ENCODE measurements at regions not wholly inside any gene's neighbourhood (a gene's known extent, or its start where the extent isn't known, plus 50 kb on each side); places are given as distances from the start of the nearest gene placed in this dataset.

DNA sequence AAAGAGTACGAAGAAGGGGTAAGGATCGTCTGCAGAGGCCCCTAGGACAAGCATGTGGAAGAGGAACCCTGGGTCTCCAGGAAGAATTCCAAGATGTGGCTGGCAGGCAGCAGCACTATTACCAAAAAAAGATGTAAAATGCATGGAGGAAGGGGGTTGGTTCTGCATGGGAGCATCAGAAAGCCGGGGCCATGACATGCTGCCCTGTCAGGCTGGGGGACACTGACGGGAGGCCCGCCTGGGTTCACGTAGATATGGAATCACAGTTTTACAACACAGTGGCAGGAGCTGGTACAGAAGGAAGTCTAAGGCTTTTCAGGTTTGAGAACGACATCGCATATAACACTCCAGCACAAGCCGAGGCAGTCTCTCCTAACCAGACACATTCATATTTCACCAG, 150.0 kb upstream of the GSC start:
- TF ChIP-seq ZNF331 (CRISPR knock-in tag; IDR thresholded peaks at IDR 0.05; ENCODE audit: low read depth) (no peak), ZNF114 (CRISPR knock-in tag; IDR thresholded peaks at IDR 0.05) (no peak), EZH2 (IDR thresholded peaks at IDR 0.05; ENCODE audit: low read depth, unreplicated experiment) (no peak), EZH2phosphoT487 (IDR thresholded peaks at IDR 0.05; ENCODE audit: unreplicated experiment) (no peak), CREB1 (CRISPR knock-in tag; IDR thresholded peaks at IDR 0.05; ENCODE audit: low read depth) (no peak)
- TF ChIP-seq, protein P1, sequence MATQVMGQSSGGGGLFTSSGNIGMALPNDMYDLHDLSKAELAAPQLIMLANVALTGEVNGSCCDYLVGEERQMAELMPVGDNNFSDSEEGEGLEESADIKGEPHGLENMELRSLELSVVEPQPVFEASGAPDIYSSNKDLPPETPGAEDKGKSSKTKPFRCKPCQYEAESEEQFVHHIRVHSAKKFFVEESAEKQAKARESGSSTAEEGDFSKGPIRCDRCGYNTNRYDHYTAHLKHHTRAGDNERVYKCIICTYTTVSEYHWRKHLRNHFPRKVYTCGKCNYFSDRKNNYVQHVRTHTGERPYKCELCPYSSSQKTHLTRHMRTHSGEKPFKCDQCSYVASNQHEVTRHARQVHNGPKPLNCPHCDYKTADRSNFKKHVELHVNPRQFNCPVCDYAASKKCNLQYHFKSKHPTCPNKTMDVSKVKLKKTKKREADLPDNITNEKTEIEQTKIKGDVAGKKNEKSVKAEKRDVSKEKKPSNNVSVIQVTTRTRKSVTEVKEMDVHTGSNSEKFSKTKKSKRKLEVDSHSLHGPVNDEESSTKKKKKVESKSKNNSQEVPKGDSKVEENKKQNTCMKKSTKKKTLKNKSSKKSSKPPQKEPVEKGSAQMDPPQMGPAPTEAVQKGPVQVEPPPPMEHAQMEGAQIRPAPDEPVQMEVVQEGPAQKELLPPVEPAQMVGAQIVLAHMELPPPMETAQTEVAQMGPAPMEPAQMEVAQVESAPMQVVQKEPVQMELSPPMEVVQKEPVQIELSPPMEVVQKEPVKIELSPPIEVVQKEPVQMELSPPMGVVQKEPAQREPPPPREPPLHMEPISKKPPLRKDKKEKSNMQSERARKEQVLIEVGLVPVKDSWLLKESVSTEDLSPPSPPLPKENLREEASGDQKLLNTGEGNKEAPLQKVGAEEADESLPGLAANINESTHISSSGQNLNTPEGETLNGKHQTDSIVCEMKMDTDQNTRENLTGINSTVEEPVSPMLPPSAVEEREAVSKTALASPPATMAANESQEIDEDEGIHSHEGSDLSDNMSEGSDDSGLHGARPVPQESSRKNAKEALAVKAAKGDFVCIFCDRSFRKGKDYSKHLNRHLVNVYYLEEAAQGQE (IDR thresholded peaks at IDR 0.05; ENCODE audit: unreplicated experiment): no peak
- TF ChIP-seq, protein P2, sequence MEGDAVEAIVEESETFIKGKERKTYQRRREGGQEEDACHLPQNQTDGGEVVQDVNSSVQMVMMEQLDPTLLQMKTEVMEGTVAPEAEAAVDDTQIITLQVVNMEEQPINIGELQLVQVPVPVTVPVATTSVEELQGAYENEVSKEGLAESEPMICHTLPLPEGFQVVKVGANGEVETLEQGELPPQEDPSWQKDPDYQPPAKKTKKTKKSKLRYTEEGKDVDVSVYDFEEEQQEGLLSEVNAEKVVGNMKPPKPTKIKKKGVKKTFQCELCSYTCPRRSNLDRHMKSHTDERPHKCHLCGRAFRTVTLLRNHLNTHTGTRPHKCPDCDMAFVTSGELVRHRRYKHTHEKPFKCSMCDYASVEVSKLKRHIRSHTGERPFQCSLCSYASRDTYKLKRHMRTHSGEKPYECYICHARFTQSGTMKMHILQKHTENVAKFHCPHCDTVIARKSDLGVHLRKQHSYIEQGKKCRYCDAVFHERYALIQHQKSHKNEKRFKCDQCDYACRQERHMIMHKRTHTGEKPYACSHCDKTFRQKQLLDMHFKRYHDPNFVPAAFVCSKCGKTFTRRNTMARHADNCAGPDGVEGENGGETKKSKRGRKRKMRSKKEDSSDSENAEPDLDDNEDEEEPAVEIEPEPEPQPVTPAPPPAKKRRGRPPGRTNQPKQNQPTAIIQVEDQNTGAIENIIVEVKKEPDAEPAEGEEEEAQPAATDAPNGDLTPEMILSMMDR (conservative IDR thresholded peaks at IDR 0.05; ENCODE audit: low read depth in 2 of 2): no peak
- TF ChIP-seq, protein P3, sequence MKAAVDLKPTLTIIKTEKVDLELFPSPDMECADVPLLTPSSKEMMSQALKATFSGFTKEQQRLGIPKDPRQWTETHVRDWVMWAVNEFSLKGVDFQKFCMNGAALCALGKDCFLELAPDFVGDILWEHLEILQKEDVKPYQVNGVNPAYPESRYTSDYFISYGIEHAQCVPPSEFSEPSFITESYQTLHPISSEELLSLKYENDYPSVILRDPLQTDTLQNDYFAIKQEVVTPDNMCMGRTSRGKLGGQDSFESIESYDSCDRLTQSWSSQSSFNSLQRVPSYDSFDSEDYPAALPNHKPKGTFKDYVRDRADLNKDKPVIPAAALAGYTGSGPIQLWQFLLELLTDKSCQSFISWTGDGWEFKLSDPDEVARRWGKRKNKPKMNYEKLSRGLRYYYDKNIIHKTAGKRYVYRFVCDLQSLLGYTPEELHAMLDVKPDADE (IDR thresholded peaks at IDR 0.05): no peak
